SHP77 treated with DMSO at 0.1 percent for 48 hours (cell line): ENCODE measurements at regions not wholly inside any gene's neighbourhood (a gene's known extent, or its start where the extent isn't known, plus 50 kb on each side); places are given as distances from the start of the nearest gene placed in this dataset.

Experiments
- DNase-seq: peaks from one replicate; lab custom pipeline; 2025; lab: John Stamatoyannopoulos, UW

DNA sequence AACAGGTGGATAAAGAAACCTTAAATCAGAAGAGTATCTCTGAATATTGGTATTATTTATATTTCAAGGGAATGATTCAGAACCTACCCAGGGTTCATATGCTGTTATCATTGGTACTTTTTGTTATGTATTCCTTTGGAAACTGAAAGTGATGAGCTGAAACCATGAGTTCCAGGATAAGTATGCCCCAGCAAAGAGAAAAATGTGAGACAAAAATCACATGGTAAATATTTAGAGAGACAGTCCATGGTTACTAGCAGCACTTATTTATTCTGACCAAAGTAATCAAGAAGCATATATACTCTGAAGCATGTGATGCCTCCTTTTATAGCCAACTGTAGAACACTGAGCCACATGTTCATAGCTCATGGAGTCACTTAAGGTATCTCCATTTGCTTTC lies 277.7 kb downstream of the ARAP2 start:
- no peak for DNase-seq

GRCh38 chr4:35970366-35970960 lies 273.9 kb downstream of the ARAP2 start:
- no peak for DNase-seq

DNA sequence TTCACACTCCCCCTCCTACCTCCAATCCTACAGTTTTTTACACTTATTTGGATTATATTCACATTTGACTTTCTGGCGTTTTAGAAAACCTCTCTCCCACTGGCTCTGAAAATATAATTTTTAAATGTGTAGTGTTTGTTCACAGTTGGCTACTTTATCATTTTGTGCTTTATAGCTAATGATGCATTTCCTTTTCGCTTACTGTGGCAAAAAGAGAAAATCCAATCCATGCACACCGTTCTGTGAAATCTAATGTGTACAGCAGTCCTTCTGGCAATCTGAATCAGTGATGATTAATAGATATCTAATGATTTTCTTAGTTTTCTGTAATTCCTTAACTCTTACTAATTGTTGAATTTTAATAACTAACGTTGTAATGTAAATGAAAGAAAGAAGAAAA lies 271.5 kb downstream of the ARAP2 start:
- no peak for DNase-seq

GRCh38 chr4:35975617-35976355 lies 268.5 kb downstream of the ARAP2 start:
- no peak for DNase-seq

- no peak for DNase-seq
Measured at GRCh38 chr4:35978551-35978950, 265.8 kb downstream of the ARAP2 start.

GRCh38 chr4:35982318-35982717 lies 262.0 kb downstream of the ARAP2 start:
- no peak for DNase-seq

- DNase-seq, result no peak
Measured at GRCh38 chr4:35986537-35986936, 257.8 kb downstream of the ARAP2 start.

- no peak for DNase-seq
Measured at GRCh38 chr4:35993606-35994005, 250.7 kb downstream of the ARAP2 start.

GRCh38 chr4:36000941-36001557 lies 243.3 kb downstream of the ARAP2 start:
- no peak for DNase-seq

DNA sequence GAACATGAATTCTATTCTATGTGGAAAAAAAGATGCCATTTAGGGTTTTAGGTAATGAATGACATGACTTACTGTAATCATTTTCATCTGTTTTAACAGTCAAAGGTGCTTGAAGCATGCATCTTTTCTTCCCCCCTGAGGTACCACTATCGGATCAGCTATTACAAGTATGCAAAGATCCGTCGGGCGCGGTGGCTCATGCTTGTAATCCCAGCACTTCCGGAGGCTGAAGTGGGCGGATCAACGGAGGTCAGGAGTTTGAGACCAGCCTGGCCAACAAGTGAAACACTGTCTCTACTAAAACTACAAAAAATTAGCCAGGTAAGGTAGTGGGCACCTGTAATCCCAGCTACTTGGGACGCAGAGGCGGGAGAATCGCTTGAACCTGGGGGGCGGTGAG lies 241.3 kb downstream of the ARAP2 start:
- no peak for DNase-seq

- no peak for DNase-seq
Measured at GRCh38 chr4:36004204-36004851, 240.0 kb downstream of the ARAP2 start.

DNA sequence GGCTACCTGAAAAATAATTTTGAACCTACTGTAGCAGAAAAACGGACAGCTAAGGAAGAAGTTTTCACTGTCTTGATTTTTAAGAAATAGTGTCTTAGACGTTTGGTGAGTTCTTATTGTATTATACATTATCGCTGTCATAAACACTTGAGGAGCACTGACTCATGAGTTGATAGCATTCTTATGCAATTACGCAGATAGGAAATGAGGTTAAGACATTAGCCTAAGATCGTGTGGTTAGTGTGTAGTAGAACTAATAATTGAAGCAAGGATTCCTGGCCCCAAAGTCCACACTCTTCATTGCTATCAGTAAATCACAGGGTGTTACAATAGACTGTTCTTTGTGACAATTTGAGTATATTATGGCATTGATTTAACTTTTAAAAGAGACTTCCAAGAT lies 238.1 kb downstream of the ARAP2 start:
- no peak for DNase-seq

DNA sequence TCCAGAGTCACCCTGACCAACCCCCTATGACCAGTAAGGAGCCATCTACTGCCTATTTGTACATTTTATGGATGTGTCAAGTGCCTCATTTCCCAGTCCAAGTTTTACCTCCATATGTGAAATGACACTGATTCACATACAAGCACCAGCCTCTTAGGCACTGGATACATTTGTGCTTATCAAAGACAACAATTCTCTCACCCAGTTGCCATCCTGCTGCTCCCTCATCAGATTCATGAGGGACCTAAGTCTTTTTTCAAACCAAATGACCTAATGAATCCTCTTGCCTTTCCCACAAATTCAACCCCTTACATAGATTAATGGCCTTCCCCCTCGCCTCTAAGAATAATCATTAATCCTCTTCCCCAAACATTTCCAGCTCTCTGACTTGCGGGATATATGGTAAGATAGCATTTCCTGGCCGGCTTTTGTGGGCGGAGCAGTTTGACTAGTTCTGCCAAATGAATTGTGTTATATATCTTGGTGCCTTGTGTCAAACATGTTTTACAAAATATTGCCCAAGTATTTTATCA lies 233.9 kb downstream of the ARAP2 start:
- DNase-seq, result no peak

DNA sequence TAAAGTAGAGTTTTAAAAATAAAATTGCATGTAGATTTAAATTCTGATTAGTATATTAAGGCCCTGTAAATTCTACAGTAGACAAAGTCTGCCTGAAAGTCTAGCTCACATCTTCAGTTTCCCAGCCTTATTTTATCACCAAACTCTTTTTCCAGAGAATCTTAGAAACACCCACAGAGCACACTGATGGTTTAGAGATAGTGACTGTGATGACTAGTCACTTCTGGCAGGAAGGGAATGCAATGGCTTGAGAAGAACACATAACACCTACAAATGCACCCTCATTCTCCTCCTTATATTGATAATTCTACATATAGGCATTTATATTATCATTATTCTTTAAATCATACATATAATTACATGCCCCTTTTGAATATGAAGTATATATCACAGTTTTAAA lies 232.9 kb downstream of the ARAP2 start:
- DNase-seq, result no peak

GRCh38 chr4:36012503-36012902 lies 231.8 kb downstream of the ARAP2 start:
- DNase-seq, result no peak

GRCh38 chr4:36013206-36013605 lies 231.1 kb downstream of the ARAP2 start:
- DNase-seq, result no peak
